Pancreas (tissue), 10 donors: ENCODE measurements at regions not wholly inside any gene's neighbourhood (a gene's known extent, or its start where the extent isn't known, plus 50 kb on each side); places are given as distances from the start of the nearest gene placed in this dataset.

ENCODE experiments used
- ATAC-seq, 4 donors: fragments of 200-7000 bp; cut with Tn5 transposase; one replicate each; pipeline versions ENCODE4 v1.8.0 to v1.9.1; 2020; ENCODE audit warnings: mild to moderate bottlenecking in 4 of 4, moderate library complexity in 4 of 4
- DNase-seq, 6 donors: peaks; one replicate each; pipeline ENCODE4 v3.0.0-alpha.2; 2020
- FAIRE-seq: peaks from 2 replicates; lab custom pipeline; 2012; peaks lifted over from hg19 to GRCh38; lab: Jason Lieb, UNC
- H3K27ac ChIP-seq, 4 donors: fragments of 200-600 bp; sonication (generic); 1 replicate in 3 of 4; 2 replicates in 1 of 4; pipeline versions ENCODE4 v1.5.0 to v1.8.0; 2020
- H3K27me3 ChIP-seq, 4 donors: fragments of 200-600 bp; one replicate each; pipeline ENCODE4 v1.8.0; 2021
- H3K36me3 ChIP-seq, 3 donors: fragments of 200-600 bp; sonication (generic) in 1 of 3; one replicate each; pipeline versions ENCODE4 v1.5.0 to v1.8.0; 2020 to 2021
- H3K4me1 ChIP-seq, 3 donors: fragments of 200-600 bp; one replicate each; pipeline ENCODE4 v1.8.0; 2021
- H3K4me3 ChIP-seq, 4 donors: fragments of 200-600 bp; sonication (generic) in 2 of 4; one replicate each; pipeline versions ENCODE4 v1.5.0 to v1.8.0; 2020 to 2021
- H3K9me3 ChIP-seq, 4 donors: fragments of 200-600 bp; one replicate each; pipeline ENCODE4 v1.8.0; 2021
- CTCF ChIP-seq, 4 donors: fragments of 200-600 bp; sonication (generic) in 3 of 4; IDR thresholded peaks; one replicate each; pipeline versions ENCODE4 v1.5.0 to v1.8.0; 2021; ENCODE audit warnings: antibody characterized with exemption in 4 of 4
- WGBS, 2 donors: extraction: QIAGEN DNeasy Blood & Tissue Kit; methylation state at CpG; one replicate each; pipeline ENCODE4 v1.1.7; 2013; 5-methylcytosine and 5-hydroxymethylcytosine counted together
- intact Hi-C, 3 donors: fragments of 100-400 bp; cut with DNase I; formaldehyde crosslinking; loops; one replicate each; pipeline versions ENCODE4 v1.11.1 to v1.14.2; 2022
- donor health status: healthy with polysubstance abuse.
- donor health status: DM: no; HTN: no; CAD: no; lungs with moderate emphysema.
- donor health status: DM: no; HTN: no; CAD: no.
- donor health status: control.
- donor health status: control.
- donor health status: Bipolar disorder and iron deficiency.
- donor health status: DM: yes; HTN: yes; CAD: no.
- donor health status: DM: no; HTN: no; CAD: no.
- donor health status: DM: no; HTN: no; CAD: no.
- donor health status: DM: yes; HTN: yes; CAD: no.

GRCh38 chr5:143679777-143680176 lies 132.2 kb upstream of the HMHB1 start:
- Histone ChIP-seq H3K27ac (no peak overlapping the region), H3K27me3 (peaks cover 0 to 4% (median 0%) of the 10 kb centered on the region in 4 donors), H3K9me3 (no peaks in the 10 kb centered on the region), H3K4me1 (no peaks in the 10 kb centered on the region), H3K4me3 (no peak overlapping the region), H3K36me3 (no peaks in the 10 kb centered on the region)
- DNase-seq (no peak), FAIRE-seq (no peak), ATAC-seq (no peak)
- TF ChIP-seq CTCF (IDR thresholded peaks at IDR 0.05), result no peak
- intact Hi-C loops, result no loop called here
- WGBS, 2 donors, result 68 to 76% methylated on average over 1 of the region's 1 CpG

- FAIRE-seq, result no peak
- WGBS, 2 donors, result 84 to 98% methylated on average over 1 of the region's 1 CpG
- H3K4me1 ChIP-seq, result peaks cover 0 to 2% (median 0%) of the 10 kb centered on the region in 3 donors
- no peak for DNase-seq
- no peak overlapping the region for H3K4me3 ChIP-seq
- intact Hi-C loops, result no loop called here
- no peak for ATAC-seq
- H3K27ac ChIP-seq, result no peak overlapping the region
- TF ChIP-seq CTCF (IDR thresholded peaks at IDR 0.05), result no peak
- H3K36me3 ChIP-seq, result no peaks in the 10 kb centered on the region
- peaks cover 0 to 4% (median 0%) of the 10 kb centered on the region in 4 donors for H3K27me3 ChIP-seq
- H3K9me3 ChIP-seq, result no peaks in the 10 kb centered on the region
Observed at GRCh38 chr5:143678148-143678905, 133.6 kb upstream of the HMHB1 start.

GRCh38 chr5:143677403-143677802 lies 134.6 kb upstream of the HMHB1 start:
- no peaks in the 10 kb centered on the region for H3K36me3 ChIP-seq
- H3K27ac ChIP-seq, result no peak overlapping the region
- DNase-seq (no peak), FAIRE-seq (no peak), ATAC-seq (no peak)
- H3K4me1 ChIP-seq, result peaks cover 0 to 3% (median 0%) of the 10 kb centered on the region in 3 donors
- H3K4me3 ChIP-seq, result no peak overlapping the region
- TF ChIP-seq CTCF (IDR thresholded peaks at IDR 0.05), result no peak
- H3K9me3 ChIP-seq, result no peaks in the 10 kb centered on the region
- peaks cover 0 to 4% (median 0%) of the 10 kb centered on the region in 4 donors for H3K27me3 ChIP-seq
- WGBS, 2 donors, result 84 to 85% methylated on average over 6 of the region's 6 CpGs
- intact Hi-C loops, result no loop called here

- TF ChIP-seq CTCF (IDR thresholded peaks at IDR 0.05), result no peak
- 12 to 20% methylated on average over 1 of the region's 1 CpG for WGBS, 2 donors
- FAIRE-seq (no peak), DNase-seq (no peak), ATAC-seq (peak in 1 of 4 donors; percentile 22)
- H3K27ac ChIP-seq, result no peak overlapping the region
- intact Hi-C loops, result no loop called here
- H3K4me3 ChIP-seq, result no peak overlapping the region
- no peaks in the 10 kb centered on the region for H3K9me3 ChIP-seq
- no peaks in the 10 kb centered on the region for H3K36me3 ChIP-seq
- H3K4me1 ChIP-seq, result peaks cover 0 to 3% (median 0%) of the 10 kb centered on the region in 3 donors
- peaks cover 0 to 4% (median 0%) of the 10 kb centered on the region in 4 donors for H3K27me3 ChIP-seq
Observed at GRCh38 chr5:143676802-143677201, 135.2 kb upstream of the HMHB1 start.

GRCh38 chr5:143674469-143674786 lies 137.5 kb upstream of the HMHB1 start:
- TF ChIP-seq CTCF (IDR thresholded peaks at IDR 0.05), result no peak
- ATAC-seq, result no peak
- FAIRE-seq, result no peak
- no peak for DNase-seq
- peaks cover 0 to 3% (median 0%) of the 10 kb centered on the region in 3 donors for H3K4me1 ChIP-seq
- no peaks in the 10 kb centered on the region for H3K36me3 ChIP-seq
- 92 to 95% methylated on average over 2 of the region's 2 CpGs for WGBS, 2 donors
- intact Hi-C loops, result no loop called here
- H3K9me3 ChIP-seq, result no peaks in the 10 kb centered on the region
- H3K4me3 ChIP-seq, result no peak overlapping the region
- H3K27ac ChIP-seq, result no peak overlapping the region
- H3K27me3 ChIP-seq, result peaks cover 0 to 4% (median 0%) of the 10 kb centered on the region in 4 donors
